ENCODE measurements at regions not wholly inside any gene's neighbourhood (a gene's known extent, or its start where the extent isn't known, plus 50 kb on each side); places are given as distances from the start of the nearest gene placed in this dataset.

- no peak for DNase-seq (ENCODE audit: low read depth in 3 of 3, low spot score in 1 of 3)
Observed at GRCh38 chr3:8239718-8240695, 261.6 kb upstream of the LMCD1 start.

GRCh38 chr3:8246070-8246469 is 255.6 kb upstream of the LMCD1 start:
- no peak for DNase-seq (ENCODE audit: low read depth in 3 of 3, low spot score in 1 of 3)

- DNase-seq (ENCODE audit: low read depth in 3 of 3, low spot score in 1 of 3): no peak
Observed at GRCh38 chr3:8253201-8253600, 248.4 kb upstream of the LMCD1 start.

DNA sequence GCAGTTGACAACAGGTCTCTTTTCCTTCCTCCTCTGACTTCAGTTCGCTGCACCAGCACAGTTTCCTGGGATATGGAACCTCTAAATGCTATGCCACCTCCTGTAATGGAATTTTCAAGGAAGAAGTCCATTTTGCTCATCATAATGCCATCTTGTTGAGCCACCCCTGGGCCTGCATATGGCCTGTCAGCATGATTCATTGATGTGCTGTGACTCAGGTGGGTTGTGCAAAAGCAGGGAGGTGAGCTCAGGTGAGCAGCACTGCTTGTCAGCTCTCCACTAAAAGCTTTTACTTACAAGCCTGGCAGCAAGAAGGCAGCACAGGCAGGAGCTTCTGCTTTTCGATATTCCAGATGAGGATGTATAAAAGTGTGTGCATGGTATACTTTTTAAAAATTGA is 247.1 kb upstream of the LMCD1 start:
- no peak for DNase-seq (ENCODE audit: low read depth in 3 of 3, low spot score in 1 of 3)

- no peak for DNase-seq (ENCODE audit: low read depth in 3 of 3, low spot score in 1 of 3)
Observed at GRCh38 chr3:8255725-8256124, 245.9 kb upstream of the LMCD1 start.

DNA sequence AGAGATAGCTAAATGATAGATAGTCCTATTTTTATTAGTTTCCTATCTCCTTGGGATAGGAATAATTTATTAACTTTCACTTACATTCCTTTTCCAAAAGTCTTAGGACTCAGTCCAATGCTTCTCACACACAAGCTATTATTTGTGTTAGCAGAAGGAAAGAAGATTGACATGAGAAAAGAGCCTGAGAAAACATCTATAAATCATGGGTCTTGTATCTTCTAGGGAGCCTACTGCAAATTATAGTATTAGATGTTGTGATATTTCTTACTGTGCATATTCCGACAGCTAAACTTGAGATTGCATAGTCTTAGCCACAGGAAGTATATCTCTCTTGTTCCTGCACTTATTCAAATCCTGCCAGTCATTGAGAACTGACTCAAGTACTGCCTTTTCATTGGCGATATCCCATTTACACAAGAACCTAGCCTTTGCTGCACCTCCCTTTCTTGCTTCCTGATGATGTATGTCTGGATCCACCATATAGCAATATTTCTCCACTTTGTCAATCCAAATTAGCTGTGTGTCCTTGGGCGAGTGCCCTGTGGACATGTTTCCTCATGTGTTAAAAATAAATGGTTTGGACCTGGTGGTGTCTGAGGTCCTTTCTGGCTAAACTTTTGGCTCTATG is 245.1 kb upstream of the LMCD1 start:
- no peak for DNase-seq (ENCODE audit: low read depth in 3 of 3, low spot score in 1 of 3)

DNA sequence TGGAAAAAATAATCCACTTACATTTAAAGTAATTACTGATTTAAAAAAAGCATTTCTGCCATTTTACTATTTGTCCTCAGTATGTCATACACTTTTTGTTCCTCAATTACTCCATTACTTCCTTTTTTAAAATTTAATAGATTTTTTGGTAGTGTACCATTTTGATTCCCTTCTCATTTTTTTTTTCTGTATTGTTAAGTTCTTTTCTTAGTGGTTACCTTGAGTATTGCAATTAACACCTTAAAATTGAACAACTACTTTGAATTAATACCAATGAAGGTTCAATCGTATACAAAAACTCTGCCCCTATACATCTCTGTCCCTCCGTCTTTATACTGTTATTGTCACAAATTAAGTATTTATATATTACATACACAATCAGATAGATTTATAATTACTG is 240.6 kb upstream of the LMCD1 start:
- DNase-seq (ENCODE audit: low read depth in 3 of 3, low spot score in 1 of 3): no peak

DNA sequence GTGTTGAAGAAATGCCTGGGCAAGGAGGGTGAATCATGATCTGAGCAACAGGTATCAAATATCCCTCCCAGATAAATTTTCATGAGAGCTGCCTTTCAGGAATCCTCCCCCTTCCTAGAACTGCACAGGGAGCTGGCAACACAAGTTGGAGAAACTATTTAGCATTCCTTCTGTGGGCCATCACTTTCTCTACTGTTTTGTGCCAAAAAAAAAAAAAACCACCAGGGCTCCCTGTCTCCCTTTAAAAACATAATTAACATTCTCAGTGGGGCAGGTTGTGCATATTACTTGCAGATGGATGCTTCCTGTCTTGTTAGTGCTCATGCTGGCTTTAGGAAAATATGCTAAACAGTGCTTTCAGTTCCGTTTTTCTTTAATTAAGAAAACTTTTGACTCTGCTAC is 234.9 kb upstream of the LMCD1 start:
- DNase-seq (ENCODE audit: low read depth in 3 of 3, low spot score in 1 of 3): no peak

- DNase-seq (ENCODE audit: low read depth in 3 of 3, low spot score in 1 of 3): no peak
Observed at GRCh38 chr3:8273479-8273878, 228.1 kb upstream of the LMCD1 start.

DNA sequence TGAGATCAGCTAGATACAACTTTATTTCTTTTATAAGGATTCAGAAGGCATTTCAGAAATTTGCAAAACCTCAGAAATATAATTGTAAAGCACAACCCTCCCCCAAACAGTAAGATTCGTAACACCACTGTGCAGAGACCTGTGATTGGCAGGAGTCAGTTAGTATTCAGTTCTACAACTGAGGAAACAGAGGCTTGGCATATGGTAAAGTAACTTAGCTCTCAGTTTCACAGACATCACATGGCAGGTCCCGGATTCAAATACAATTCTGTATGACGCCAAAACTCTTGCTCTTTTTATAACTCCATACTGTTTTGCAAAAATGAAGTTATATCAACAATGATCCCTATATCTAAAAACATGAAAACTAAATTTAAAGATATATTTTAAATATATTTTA is 225.6 kb upstream of the LMCD1 start:
- DNase-seq (ENCODE audit: low read depth in 3 of 3, low spot score in 1 of 3): no peak

DNA sequence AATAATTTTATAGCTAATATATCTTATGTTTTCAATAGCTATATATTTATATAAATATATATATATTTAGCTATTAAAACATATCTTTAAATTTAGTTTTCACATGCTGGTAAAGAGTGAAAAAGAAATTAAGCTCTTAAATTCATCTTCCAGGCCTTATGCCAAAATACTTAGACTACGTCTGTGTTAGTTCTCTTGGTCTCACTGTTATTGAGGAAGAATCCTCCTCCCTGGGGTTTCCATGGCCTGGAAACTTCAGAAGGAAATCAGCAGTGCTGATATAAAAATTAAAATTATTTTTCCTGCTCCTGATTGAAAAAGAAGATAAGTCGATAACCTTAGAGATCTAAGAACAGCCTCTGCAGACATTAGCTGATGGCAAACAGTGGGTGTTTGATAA is 225.1 kb upstream of the LMCD1 start:
- DNase-seq (ENCODE audit: low read depth in 3 of 3, low spot score in 1 of 3): no peak

- no peak for DNase-seq (ENCODE audit: low read depth in 3 of 3, low spot score in 1 of 3)
Observed at GRCh38 chr3:8278448-8278847, 223.2 kb upstream of the LMCD1 start.

DNA sequence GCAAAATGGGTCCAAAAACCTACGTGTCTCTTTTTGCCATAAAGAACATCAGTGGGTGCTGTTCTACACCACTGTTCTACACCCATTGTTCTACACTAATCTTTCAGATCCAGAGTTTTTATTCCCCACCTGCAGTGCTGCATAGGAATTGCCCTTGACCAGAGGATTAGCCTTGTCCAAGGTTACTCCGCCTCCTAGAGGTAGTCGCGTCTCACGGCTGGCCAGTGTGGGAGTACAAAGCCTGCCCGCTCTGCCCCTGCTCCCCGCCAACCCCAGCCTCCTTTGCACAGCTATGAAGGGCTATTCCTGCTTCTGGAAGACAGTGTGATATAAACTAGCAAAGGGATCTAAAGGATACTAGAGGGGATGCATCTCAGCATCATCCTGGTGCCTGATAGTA is 222.1 kb upstream of the LMCD1 start:
- no peak for DNase-seq (ENCODE audit: low read depth in 3 of 3, low spot score in 1 of 3)

GRCh38 chr3:8279886-8280550 is 221.6 kb upstream of the LMCD1 start:
- DNase-seq (ENCODE audit: low read depth in 3 of 3, low spot score in 1 of 3): no peak

DNA sequence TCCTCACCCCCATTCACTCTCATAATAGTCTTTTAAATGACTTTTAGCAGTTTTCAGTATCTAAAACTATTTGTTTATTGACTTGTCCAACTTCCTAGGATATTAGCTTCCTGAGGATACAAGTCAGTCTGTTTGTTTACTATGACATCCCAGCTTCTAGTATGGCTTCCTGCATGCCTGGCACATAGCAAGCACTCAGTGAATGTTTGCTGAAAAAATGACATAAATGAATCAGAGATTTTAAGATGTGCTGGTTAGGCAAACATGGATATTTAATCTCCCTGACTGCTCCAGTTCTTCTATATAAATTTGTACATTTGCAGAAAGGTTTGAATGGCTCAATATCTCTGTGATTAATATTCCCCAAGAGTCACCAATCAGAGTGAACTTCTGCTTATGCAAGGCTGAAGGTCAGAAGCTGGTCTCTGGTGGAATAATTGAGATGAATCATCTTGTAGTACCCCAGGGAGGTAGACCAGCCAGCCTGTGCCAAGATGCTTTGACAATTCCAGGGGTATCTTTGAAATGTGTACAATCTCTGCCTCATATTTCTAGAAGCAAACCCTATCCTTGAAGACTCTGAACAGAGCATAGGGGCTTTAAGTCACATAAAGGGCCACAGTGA is 219.0 kb upstream of the LMCD1 start:
- DNase-seq (ENCODE audit: low read depth in 3 of 3, low spot score in 1 of 3): no peak

DNA sequence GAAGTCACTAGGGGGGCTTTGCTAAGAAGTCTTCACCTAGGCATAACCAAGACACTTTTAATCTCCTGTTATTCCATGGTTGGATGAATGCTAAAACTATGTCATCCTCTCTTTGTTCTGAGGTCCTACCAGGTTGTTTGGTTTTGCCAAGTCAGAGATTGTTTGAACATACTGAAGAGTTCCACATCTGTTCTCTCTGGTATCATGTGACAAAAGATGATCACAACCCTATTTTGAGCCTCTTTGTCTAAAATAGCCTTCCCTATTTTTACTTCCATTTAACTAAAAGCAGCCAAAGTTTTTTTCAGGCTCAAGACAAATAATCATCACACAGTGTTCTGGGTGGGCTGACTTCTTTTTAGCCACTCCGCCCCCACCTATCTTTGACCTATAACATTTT is 218.4 kb upstream of the LMCD1 start:
- DNase-seq (ENCODE audit: low read depth in 3 of 3, low spot score in 1 of 3): no peak

GRCh38 chr3:8286086-8286485 is 215.5 kb upstream of the LMCD1 start:
- DNase-seq (ENCODE audit: low read depth in 3 of 3, low spot score in 1 of 3): no peak

DNA sequence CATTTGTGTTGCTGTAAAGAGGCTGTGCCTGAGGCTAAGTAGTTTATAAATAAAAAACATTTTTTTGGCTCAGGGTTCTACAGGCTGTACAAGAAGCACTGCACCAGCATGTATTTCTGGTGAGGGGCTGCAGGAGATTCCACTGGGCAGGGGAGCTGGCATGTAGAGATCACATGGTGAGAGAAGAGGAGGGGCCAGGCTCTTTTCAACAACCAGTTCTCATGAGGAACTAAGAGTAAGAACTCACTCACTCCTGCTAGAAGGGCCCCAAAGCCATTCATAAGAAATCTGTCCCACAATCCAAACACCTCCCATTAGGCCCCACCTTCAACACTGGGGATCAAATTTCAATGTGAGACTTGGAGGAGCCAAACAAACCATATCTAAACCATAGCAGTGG is 214.9 kb upstream of the LMCD1 start:
- no peak for DNase-seq (ENCODE audit: low read depth in 3 of 3, low spot score in 1 of 3)

- DNase-seq (ENCODE audit: low read depth in 3 of 3, low spot score in 1 of 3): no peak
Observed at GRCh38 chr3:8290611-8291010, 211.0 kb upstream of the LMCD1 start.

GRCh38 chr3:8296461-8296860 is 205.2 kb upstream of the LMCD1 start:
- DNase-seq (ENCODE audit: low read depth in 3 of 3, low spot score in 1 of 3): no peak
